ENCODE measurements at regions not wholly inside any gene's neighbourhood (a gene's known extent, or its start where the extent isn't known, plus 50 kb on each side); places are given as distances from the start of the nearest gene placed in this dataset.
"Not testable (repeated sequence)": the region's sequence is repeated elsewhere in the genome, so short reads cannot be mapped to it uniquely, and the experiment has no call there.

- no peak for DNase-seq
Measured at GRCh38 chr17:30584810-30585209, 107.6 kb downstream of the GOSR1 start.

GRCh38 chr17:30580916-30581315, 103.7 kb downstream of the GOSR1 start:
- no peak for DNase-seq

GRCh38 chr17:30579610-30580315, 102.6 kb downstream of the GOSR1 start:
- no peak for DNase-seq

- not testable (repeated sequence) for DNase-seq
Measured at GRCh38 chr17:30578015-30578717, 101.0 kb downstream of the GOSR1 start.
